ENCODE measurements at regions not wholly inside any gene's neighbourhood (a gene's known extent, or its start where the extent isn't known, plus 50 kb on each side); places are given as distances from the start of the nearest gene placed in this dataset.

GRCh38 chr2:187873132-187873531 lies 318.9 kb upstream of the TFPI start:
- Histone ChIP-seq H3K36me3 (ENCODE audit: control insufficient read depth, insufficient read depth, low read length) (no peaks in the 10 kb centered on the region), H4K5ac (ENCODE audit: low read length) (no peak overlapping the region), H2BK15ac (replicated peaks; ENCODE audit: low read depth) (no peak overlapping the region), H3K9ac (ENCODE audit: low read length) (no peak overlapping the region), H3K56ac (ENCODE audit: low read length) (no peak overlapping the region), H3K23ac (ENCODE audit: low read length) (no peak overlapping the region), H3K27ac (ENCODE audit: low read depth, low read length) (no peak overlapping the region), H3K79me2 (ENCODE audit: control insufficient read depth, insufficient read depth, low read length) (no peaks in the 10 kb centered on the region), H4K8ac (ENCODE audit: low read depth, low read length) (no peak overlapping the region), H3K79me1 (ENCODE audit: low read length) (no peaks in the 10 kb centered on the region), H3K27me3 (ENCODE audit: insufficient read depth, low read length, poor library complexity) (no peaks in the 10 kb centered on the region), H3K4ac (ENCODE audit: low read depth, low read length) (no peak overlapping the region), H2AK5ac (ENCODE audit: low read length) (no peak overlapping the region), H2BK120ac (ENCODE audit: low read depth, low read length) (no peak overlapping the region), H3K4me1 (ENCODE audit: control insufficient read depth, low read depth, low read length) (no peaks in the 10 kb centered on the region), H3K18ac (ENCODE audit: low read length) (no peak overlapping the region), H2BK5ac (ENCODE audit: low read length) (no peak overlapping the region), H3K4me2 (ENCODE audit: low read length) (no peak overlapping the region), H3K4me3 (ENCODE audit: low read length) (no peak overlapping the region)
- no CpG with 5 or more reads among the region's 2 CpGs for WGBS (ENCODE audit: extremely low coverage, insufficient coverage, low lambda C conversion rate)
- DNase-seq, result no peak

GRCh38 chr2:187874786-187875185 lies 320.6 kb upstream of the TFPI start:
- Histone ChIP-seq H4K8ac (ENCODE audit: low read depth, low read length) (no peak overlapping the region), H3K56ac (ENCODE audit: low read length) (no peak overlapping the region), H3K79me2 (ENCODE audit: control insufficient read depth, insufficient read depth, low read length) (no peaks in the 10 kb centered on the region), H3K79me1 (ENCODE audit: low read length) (no peaks in the 10 kb centered on the region), H2AK5ac (ENCODE audit: low read length) (no peak overlapping the region), H3K27ac (ENCODE audit: low read depth, low read length) (no peak overlapping the region), H3K36me3 (ENCODE audit: control insufficient read depth, insufficient read depth, low read length) (no peaks in the 10 kb centered on the region), H3K27me3 (ENCODE audit: insufficient read depth, low read length, poor library complexity) (no peaks in the 10 kb centered on the region), H3K4me1 (ENCODE audit: control insufficient read depth, low read depth, low read length) (no peaks in the 10 kb centered on the region), H3K18ac (ENCODE audit: low read length) (no peak overlapping the region), H3K4ac (ENCODE audit: low read depth, low read length) (no peak overlapping the region), H3K4me3 (ENCODE audit: low read length) (no peak overlapping the region), H3K4me2 (ENCODE audit: low read length) (no peak overlapping the region), H3K23ac (ENCODE audit: low read length) (no peak overlapping the region), H3K9ac (ENCODE audit: low read length) (no peak overlapping the region), H2BK5ac (ENCODE audit: low read length) (no peak overlapping the region), H4K5ac (ENCODE audit: low read length) (no peak overlapping the region), H2BK120ac (ENCODE audit: low read depth, low read length) (no peak overlapping the region), H2BK15ac (replicated peaks; ENCODE audit: low read depth) (no peak overlapping the region)
- whole genome bisulfite sequencing (ENCODE audit: extremely low coverage, insufficient coverage, low lambda C conversion rate), result no CpG with 5 or more reads among the region's 2 CpGs
- DNase-seq, result no peak

DNA sequence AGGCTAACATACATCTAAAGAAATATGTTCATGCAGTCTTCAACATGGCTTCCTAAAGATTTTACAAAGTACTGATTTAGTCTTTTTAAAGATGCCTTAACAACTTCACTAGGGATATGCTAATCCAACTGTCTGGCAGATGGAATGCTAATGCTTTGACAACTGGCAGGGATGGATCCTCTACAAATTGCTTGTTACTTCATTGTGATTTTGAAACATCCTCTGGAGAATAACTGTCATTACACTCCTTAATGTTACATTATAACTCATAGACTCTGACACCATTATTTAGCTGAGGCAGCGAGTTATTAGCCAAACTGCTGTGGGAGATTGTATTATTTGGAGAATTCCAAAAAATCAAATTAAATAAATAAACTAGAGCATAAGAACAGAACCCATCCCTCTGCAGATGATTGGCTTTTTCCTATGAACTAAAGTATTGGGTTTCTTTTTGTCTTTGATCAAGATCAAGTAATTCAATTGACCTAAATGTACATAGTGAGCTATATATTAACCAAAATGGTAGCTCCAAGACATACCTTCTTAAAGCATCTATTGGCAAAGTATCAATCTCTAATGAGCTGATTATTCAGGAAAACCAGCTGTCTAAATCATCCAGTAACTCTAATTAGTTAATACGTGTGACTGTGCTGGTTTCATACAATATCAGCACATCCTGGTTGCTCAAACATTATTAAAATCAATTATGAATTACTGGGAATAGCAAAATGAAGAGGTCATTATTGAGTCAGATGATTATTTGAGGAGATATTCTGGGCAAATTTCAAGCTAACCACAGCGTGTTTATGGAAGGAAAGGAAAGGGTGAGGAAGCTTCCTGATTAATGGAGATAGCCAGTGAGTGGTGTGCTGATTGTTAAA lies 321.3 kb upstream of the TFPI start:
- no peak overlapping the region for H2BK120ac ChIP-seq (ENCODE audit: low read depth, low read length)
- no peak overlapping the region for H3K18ac ChIP-seq (ENCODE audit: low read length)
- no peak overlapping the region for H3K4me2 ChIP-seq (ENCODE audit: low read length)
- H3K4ac ChIP-seq (ENCODE audit: low read depth, low read length), result no peak overlapping the region
- no peaks in the 10 kb centered on the region for H3K79me2 ChIP-seq (ENCODE audit: control insufficient read depth, insufficient read depth, low read length)
- H4K8ac ChIP-seq (ENCODE audit: low read depth, low read length), result no peak overlapping the region
- H3K36me3 ChIP-seq (ENCODE audit: control insufficient read depth, insufficient read depth, low read length), result no peaks in the 10 kb centered on the region
- no peak overlapping the region for H2BK5ac ChIP-seq (ENCODE audit: low read length)
- no peak overlapping the region for H3K4me3 ChIP-seq (ENCODE audit: low read length)
- DNase-seq, result peak; percentile 22
- H3K23ac ChIP-seq (ENCODE audit: low read length), result no peak overlapping the region
- H2AK5ac ChIP-seq (ENCODE audit: low read length), result no peak overlapping the region
- no peak overlapping the region for H3K9ac ChIP-seq (ENCODE audit: low read length)
- H3K27me3 ChIP-seq (ENCODE audit: insufficient read depth, low read length, poor library complexity), result no peaks in the 10 kb centered on the region
- H2BK15ac ChIP-seq (replicated peaks; ENCODE audit: low read depth), result no peak overlapping the region
- no peaks in the 10 kb centered on the region for H3K4me1 ChIP-seq (ENCODE audit: control insufficient read depth, low read depth, low read length)
- H3K27ac ChIP-seq (ENCODE audit: low read depth, low read length), result no peak overlapping the region
- no peaks in the 10 kb centered on the region for H3K79me1 ChIP-seq (ENCODE audit: low read length)
- WGBS (ENCODE audit: extremely low coverage, insufficient coverage, low lambda C conversion rate), result no CpG with 5 or more reads among the region's 3 CpGs
- H4K5ac ChIP-seq (ENCODE audit: low read length), result no peak overlapping the region
- no peak overlapping the region for H3K56ac ChIP-seq (ENCODE audit: low read length)

DNA sequence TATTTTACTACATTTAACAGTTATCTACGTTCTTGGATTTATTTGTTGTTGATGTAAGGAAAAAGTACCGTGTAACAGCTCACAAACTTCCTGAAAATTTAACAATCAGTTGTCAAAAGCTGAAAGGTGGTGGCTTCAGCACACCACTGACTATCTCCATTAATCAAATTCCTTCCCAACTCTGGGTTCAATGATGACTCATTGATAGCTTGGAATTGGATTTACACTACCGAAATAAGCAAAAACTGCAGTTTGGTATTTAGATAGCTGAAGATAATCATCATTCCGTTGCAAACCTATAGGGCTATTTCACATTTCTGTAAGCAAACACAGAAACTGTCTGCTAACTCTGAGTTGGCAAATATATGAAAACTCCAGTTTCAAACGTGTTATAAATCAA lies 322.3 kb upstream of the TFPI start:
- Histone ChIP-seq H3K23ac (ENCODE audit: low read length) (no peak overlapping the region), H3K9ac (ENCODE audit: low read length) (no peak overlapping the region), H3K36me3 (ENCODE audit: control insufficient read depth, insufficient read depth, low read length) (no peaks in the 10 kb centered on the region), H3K27ac (ENCODE audit: low read depth, low read length) (no peak overlapping the region), H3K27me3 (ENCODE audit: insufficient read depth, low read length, poor library complexity) (no peaks in the 10 kb centered on the region), H3K18ac (ENCODE audit: low read length) (no peak overlapping the region), H4K8ac (ENCODE audit: low read depth, low read length) (no peak overlapping the region), H3K4me3 (ENCODE audit: low read length) (no peak overlapping the region), H2BK15ac (replicated peaks; ENCODE audit: low read depth) (no peak overlapping the region), H3K4me1 (ENCODE audit: control insufficient read depth, low read depth, low read length) (no peaks in the 10 kb centered on the region), H3K79me2 (ENCODE audit: control insufficient read depth, insufficient read depth, low read length) (no peaks in the 10 kb centered on the region), H4K5ac (ENCODE audit: low read length) (no peak overlapping the region), H3K56ac (ENCODE audit: low read length) (no peak overlapping the region), H2BK5ac (ENCODE audit: low read length) (no peak overlapping the region), H2BK120ac (ENCODE audit: low read depth, low read length) (no peak overlapping the region), H3K79me1 (ENCODE audit: low read length) (no peaks in the 10 kb centered on the region), H3K4ac (ENCODE audit: low read depth, low read length) (no peak overlapping the region), H2AK5ac (ENCODE audit: low read length) (no peak overlapping the region), H3K4me2 (ENCODE audit: low read length) (no peak overlapping the region)
- peak; percentile 32 for DNase-seq
- no CpG with 5 or more reads among the region's 5 CpGs for WGBS (ENCODE audit: extremely low coverage, insufficient coverage, low lambda C conversion rate)

DNA sequence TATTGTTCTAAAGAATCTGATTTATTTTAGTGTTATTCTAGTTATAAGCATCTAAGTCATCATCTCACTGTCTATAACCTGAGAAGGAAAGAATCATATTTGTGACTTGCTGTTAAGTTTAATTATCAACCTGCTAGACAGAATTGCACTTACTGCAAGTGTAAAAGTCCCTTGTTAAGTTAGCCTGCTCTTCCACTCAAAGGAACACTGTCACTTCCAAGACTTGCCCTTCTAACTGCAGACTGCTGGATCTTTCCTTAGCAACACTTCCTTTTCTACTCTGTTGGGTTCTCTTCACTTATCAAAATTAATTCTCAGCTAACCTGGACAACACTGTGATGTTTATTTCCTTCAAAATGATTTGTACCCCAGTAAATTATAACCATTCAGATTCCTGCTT lies 323.2 kb upstream of the TFPI start:
- no peak overlapping the region for H3K23ac ChIP-seq (ENCODE audit: low read length)
- no peak for DNase-seq
- H2BK15ac ChIP-seq (replicated peaks; ENCODE audit: low read depth), result no peak overlapping the region
- H2AK5ac ChIP-seq (ENCODE audit: low read length), result no peak overlapping the region
- H3K56ac ChIP-seq (ENCODE audit: low read length), result no peak overlapping the region
- H2BK5ac ChIP-seq (ENCODE audit: low read length), result no peak overlapping the region
- H4K8ac ChIP-seq (ENCODE audit: low read depth, low read length), result no peak overlapping the region
- no peak overlapping the region for H3K9ac ChIP-seq (ENCODE audit: low read length)
- H3K18ac ChIP-seq (ENCODE audit: low read length), result no peak overlapping the region
- no peaks in the 10 kb centered on the region for H3K79me1 ChIP-seq (ENCODE audit: low read length)
- H3K4ac ChIP-seq (ENCODE audit: low read depth, low read length), result no peak overlapping the region
- H3K4me1 ChIP-seq (ENCODE audit: control insufficient read depth, low read depth, low read length), result no peaks in the 10 kb centered on the region
- H4K5ac ChIP-seq (ENCODE audit: low read length), result no peak overlapping the region
- no peaks in the 10 kb centered on the region for H3K27me3 ChIP-seq (ENCODE audit: insufficient read depth, low read length, poor library complexity)
- H3K36me3 ChIP-seq (ENCODE audit: control insufficient read depth, insufficient read depth, low read length), result no peaks in the 10 kb centered on the region
- no peak overlapping the region for H3K4me3 ChIP-seq (ENCODE audit: low read length)
- no peak overlapping the region for H2BK120ac ChIP-seq (ENCODE audit: low read depth, low read length)
- no peak overlapping the region for H3K27ac ChIP-seq (ENCODE audit: low read depth, low read length)
- H3K4me2 ChIP-seq (ENCODE audit: low read length), result no peak overlapping the region
- H3K79me2 ChIP-seq (ENCODE audit: control insufficient read depth, insufficient read depth, low read length), result no peaks in the 10 kb centered on the region

DNA sequence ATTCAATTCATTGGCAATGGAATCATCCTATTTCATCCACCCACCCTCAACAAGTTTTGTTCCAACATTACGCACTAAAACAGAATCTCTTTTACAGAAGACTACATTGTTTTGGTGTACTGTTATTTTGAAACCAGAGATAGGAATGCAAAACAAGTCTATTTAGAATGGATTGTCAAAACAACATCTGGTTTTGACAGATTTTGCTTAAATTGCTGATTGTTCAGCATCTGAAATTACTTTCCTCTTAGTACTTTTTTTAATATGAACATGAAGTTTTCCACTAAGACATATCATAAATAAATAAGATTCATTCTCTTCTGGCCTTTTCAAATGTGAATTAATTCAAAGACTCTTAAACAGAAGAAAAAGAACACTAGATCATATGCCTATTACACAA lies 323.9 kb upstream of the TFPI start:
- Histone ChIP-seq H2BK120ac (ENCODE audit: low read depth, low read length) (no peak overlapping the region), H3K18ac (ENCODE audit: low read length) (no peak overlapping the region), H3K56ac (ENCODE audit: low read length) (no peak overlapping the region), H3K4me2 (ENCODE audit: low read length) (no peak overlapping the region), H3K79me1 (ENCODE audit: low read length) (no peaks in the 10 kb centered on the region), H3K27ac (ENCODE audit: low read depth, low read length) (no peak overlapping the region), H3K4ac (ENCODE audit: low read depth, low read length) (no peak overlapping the region), H2BK15ac (replicated peaks; ENCODE audit: low read depth) (no peak overlapping the region), H3K23ac (ENCODE audit: low read length) (no peak overlapping the region), H2AK5ac (ENCODE audit: low read length) (no peak overlapping the region), H3K79me2 (ENCODE audit: control insufficient read depth, insufficient read depth, low read length) (no peaks in the 10 kb centered on the region), H3K9ac (ENCODE audit: low read length) (no peak overlapping the region), H4K5ac (ENCODE audit: low read length) (no peak overlapping the region), H3K4me3 (ENCODE audit: low read length) (no peak overlapping the region), H3K36me3 (ENCODE audit: control insufficient read depth, insufficient read depth, low read length) (no peaks in the 10 kb centered on the region), H4K8ac (ENCODE audit: low read depth, low read length) (no peak overlapping the region), H3K27me3 (ENCODE audit: insufficient read depth, low read length, poor library complexity) (no peaks in the 10 kb centered on the region), H3K4me1 (ENCODE audit: control insufficient read depth, low read depth, low read length) (no peaks in the 10 kb centered on the region), H2BK5ac (ENCODE audit: low read length) (no peak overlapping the region)
- no peak for DNase-seq
- WGBS (ENCODE audit: extremely low coverage, insufficient coverage, low lambda C conversion rate), result no CpG with 5 or more reads among the region's 1 CpG
